ENCODE measurements at regions not wholly inside any gene's neighbourhood (a gene's known extent, or its start where the extent isn't known, plus 50 kb on each side); places are given as distances from the start of the nearest gene placed in this dataset.

DNA sequence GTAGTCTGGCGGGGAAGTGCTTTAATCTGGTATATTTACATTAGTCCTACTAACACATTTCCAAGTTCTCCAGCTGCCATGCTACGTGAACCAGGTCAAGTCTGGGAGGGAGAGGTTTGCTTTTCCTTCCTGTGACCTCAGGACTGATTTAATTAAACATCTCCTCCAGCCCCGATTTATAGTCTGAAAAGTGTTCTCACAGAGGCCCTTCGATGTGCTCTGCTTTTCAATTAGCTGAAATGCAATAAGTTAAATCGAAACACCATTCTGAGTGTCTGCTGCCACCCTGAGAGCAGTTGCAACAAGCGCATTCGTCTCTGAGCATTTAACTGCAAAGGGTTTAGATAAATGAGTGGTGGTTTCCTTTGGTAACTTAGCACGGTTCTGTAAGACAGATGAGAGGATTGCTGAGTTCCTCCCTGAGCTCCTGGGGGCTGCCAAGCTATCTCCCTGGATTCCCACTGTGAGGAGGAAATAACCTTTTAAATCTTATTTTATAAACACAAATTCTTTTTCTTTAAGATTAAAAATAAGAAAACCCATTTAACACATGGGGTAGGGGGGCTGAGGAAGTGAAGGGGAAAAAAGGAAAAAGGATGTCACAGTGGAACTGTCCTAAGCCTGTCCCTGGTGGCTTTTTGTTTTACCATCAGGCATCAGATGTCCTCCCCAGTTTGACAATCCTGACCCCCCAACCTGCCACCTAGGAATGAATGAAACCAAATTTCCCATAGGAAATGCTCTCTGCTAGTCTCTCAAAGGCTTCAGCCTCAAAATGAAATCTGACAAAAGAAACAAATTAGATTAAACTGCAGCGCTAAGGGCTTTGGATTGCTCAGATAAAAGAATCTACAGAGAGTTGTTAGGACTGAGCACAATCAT is 56.5 kb upstream of the CREB1 start:
- DNase-seq (ENCODE audit: low spot score), result peak; percentile 22
- TF ChIP-seq, protein P1, sequence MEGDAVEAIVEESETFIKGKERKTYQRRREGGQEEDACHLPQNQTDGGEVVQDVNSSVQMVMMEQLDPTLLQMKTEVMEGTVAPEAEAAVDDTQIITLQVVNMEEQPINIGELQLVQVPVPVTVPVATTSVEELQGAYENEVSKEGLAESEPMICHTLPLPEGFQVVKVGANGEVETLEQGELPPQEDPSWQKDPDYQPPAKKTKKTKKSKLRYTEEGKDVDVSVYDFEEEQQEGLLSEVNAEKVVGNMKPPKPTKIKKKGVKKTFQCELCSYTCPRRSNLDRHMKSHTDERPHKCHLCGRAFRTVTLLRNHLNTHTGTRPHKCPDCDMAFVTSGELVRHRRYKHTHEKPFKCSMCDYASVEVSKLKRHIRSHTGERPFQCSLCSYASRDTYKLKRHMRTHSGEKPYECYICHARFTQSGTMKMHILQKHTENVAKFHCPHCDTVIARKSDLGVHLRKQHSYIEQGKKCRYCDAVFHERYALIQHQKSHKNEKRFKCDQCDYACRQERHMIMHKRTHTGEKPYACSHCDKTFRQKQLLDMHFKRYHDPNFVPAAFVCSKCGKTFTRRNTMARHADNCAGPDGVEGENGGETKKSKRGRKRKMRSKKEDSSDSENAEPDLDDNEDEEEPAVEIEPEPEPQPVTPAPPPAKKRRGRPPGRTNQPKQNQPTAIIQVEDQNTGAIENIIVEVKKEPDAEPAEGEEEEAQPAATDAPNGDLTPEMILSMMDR (IDR thresholded peaks at IDR 0.05; ENCODE audit: extremely low read depth, insufficient read depth, missing control alignments), result peak; percentile 82
- in situ Hi-C loops (cut with MboI; ENCODE audit: low pct_unique_long_range_greater_than_20kb, low sequenced_read_pairs, unreplicated experiment), result loop anchor here (5.0 to 10.0 kb wide), 3 partner anchors 488 to 778 kb away; no protein-coding TSS in a partner anchor

DNA sequence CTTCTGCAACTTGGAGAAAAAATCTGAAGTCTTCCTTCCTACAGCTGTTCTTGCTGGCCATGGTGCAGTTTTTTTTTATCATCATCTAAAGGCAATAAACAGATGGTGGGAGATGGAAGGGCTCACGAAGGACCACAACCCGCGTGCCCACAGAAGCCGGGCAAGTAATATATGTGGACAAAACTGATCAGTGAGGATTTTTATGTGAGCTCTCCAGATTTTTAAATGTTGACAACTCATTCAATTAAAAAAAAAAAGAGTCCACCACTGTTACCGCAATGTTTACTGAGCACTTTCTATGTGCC is 55.9 kb upstream of the CREB1 start:
- DNase-seq (ENCODE audit: low spot score), result no peak
- TF ChIP-seq, protein P1 (IDR thresholded peaks at IDR 0.05; ENCODE audit: extremely low read depth, insufficient read depth, missing control alignments), result no peak
- in situ Hi-C loops (cut with MboI; ENCODE audit: low pct_unique_long_range_greater_than_20kb, low sequenced_read_pairs, unreplicated experiment), result loop anchor here (5.0 to 10.0 kb wide), 3 partner anchors 489 to 779 kb away; no protein-coding TSS in a partner anchor

DNA sequence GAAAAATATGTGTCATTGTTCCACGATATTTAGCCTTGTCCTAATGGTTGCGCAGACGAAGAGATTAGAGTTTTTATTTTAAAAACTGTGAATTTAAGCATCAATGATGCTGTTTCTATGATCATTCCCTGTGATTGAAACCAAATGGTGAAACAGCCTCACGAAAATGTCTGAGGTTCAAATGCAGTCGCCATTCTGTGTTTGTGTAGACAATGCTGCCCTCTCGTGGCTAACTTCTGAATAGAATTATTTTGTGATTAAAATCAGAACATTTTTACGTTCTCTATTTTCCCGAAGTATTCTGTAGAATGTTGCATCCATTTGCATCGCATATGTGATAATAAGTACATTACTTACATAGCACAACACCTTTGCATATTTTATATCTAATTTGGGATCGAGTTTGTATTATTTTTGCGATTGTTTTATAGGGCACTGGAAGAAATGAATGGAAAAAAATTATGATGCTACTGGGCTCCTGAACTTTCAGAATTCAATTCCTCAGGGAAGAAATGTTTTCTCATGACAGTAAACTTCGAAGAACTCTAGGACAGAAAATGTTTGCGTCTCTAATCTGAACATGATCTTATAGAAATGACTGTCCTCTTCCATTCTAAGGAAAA is 54.8 kb upstream of the CREB1 start:
- TF ChIP-seq, protein P1 (IDR thresholded peaks at IDR 0.05; ENCODE audit: extremely low read depth, insufficient read depth, missing control alignments), result peak; percentile 61
- DNase-seq (ENCODE audit: low spot score), result peak; percentile 43
- in situ Hi-C loops (cut with MboI; ENCODE audit: low pct_unique_long_range_greater_than_20kb, low sequenced_read_pairs, unreplicated experiment), result loop anchor here (5.0 to 10.0 kb wide), 3 partner anchors 490 to 780 kb away; no protein-coding TSS in a partner anchor

DNA sequence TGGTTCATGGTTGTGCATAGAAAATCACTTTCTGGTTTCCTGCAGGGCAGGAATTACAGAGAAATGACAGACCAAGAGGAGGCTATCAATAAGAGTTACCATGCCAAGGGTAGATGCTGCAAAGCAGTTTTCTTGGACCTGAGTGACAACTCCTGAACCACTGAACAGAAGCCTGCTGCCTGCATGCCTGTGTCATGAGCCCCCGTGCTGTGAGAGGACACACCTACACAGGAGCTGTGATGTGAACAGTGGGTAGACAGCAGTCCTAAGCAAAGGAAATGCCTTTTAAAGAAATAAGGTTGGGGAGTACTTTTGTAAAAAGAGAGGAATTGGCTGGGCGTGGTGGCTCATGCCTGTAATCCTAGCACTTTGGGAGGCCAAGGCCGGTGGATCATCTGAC is 54.2 kb upstream of the CREB1 start:
- no peak for DNase-seq (ENCODE audit: low spot score)
- TF ChIP-seq, protein P1 (IDR thresholded peaks at IDR 0.05; ENCODE audit: extremely low read depth, insufficient read depth, missing control alignments), result no peak
- in situ Hi-C loops (cut with MboI; ENCODE audit: low pct_unique_long_range_greater_than_20kb, low sequenced_read_pairs, unreplicated experiment), result loop anchor here (10.0 kb wide), 2 partner anchors 491 to 781 kb away; no protein-coding TSS in a partner anchor

DNA sequence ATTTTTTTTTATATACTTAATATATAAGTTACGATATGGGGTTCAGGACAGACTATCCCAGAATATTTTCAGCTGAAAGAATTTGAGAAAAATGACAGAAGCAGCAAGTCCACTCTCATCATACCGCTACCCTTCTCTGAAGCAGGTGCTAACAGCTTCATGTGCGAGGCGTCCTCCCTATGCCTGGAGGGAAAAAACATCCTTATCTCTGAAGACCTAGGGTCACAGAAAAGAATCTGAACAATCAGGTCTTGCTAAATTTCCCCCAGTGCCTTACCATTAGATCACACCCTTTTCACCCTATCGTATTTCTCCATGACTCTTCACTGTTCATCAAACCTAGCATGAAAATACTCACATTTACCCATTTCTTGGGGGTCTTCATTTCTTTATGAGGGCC is 51.9 kb upstream of the CREB1 start:
- TF ChIP-seq, protein P1 (IDR thresholded peaks at IDR 0.05; ENCODE audit: extremely low read depth, insufficient read depth, missing control alignments), result no peak

DNA sequence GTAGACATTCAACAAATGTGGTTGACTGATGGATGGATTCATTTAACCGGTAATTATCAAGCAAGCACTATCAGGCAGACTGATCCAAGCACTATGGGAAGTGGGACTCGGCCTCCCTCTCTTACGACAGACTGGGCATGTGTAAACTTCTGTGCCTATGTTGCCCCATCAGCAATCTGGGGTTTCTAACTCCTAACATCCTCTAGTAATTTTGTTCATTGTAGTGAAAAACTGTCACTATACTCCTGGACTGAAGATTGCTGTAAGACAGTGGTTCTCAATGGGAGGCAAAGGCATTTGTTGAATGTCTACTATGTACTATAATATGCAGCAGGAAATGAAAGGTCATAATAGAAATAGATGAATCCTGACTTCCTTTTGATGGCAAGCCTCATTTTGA is 51.2 kb upstream of the CREB1 start:
- TF ChIP-seq, protein P1 (IDR thresholded peaks at IDR 0.05; ENCODE audit: extremely low read depth, insufficient read depth, missing control alignments), result no peak
- in situ Hi-C loops (cut with MboI; ENCODE audit: low pct_unique_long_range_greater_than_20kb, low sequenced_read_pairs, unreplicated experiment), result loop anchor here (10.0 kb wide), 2 partner anchors 494 to 784 kb away; no protein-coding TSS in a partner anchor
- no peak for DNase-seq (ENCODE audit: low spot score)

More for the DNA sequence above, 51.9 kb upstream of the CREB1 start:
- no peak for DNase-seq (ENCODE audit: low spot score)
- in situ Hi-C loops (cut with MboI; ENCODE audit: low pct_unique_long_range_greater_than_20kb, low sequenced_read_pairs, unreplicated experiment), result loop anchor here (10.0 kb wide), 2 partner anchors 493 to 783 kb away; no protein-coding TSS in a partner anchor
